ENCODE measurements at regions not wholly inside any gene's neighbourhood (a gene's known extent, or its start where the extent isn't known, plus 50 kb on each side); places are given as distances from the start of the nearest gene placed in this dataset.
"Not testable (repeated sequence)": the region's sequence is repeated elsewhere in the genome, so short reads cannot be mapped to it uniquely, and the experiment has no call there.

DNA sequence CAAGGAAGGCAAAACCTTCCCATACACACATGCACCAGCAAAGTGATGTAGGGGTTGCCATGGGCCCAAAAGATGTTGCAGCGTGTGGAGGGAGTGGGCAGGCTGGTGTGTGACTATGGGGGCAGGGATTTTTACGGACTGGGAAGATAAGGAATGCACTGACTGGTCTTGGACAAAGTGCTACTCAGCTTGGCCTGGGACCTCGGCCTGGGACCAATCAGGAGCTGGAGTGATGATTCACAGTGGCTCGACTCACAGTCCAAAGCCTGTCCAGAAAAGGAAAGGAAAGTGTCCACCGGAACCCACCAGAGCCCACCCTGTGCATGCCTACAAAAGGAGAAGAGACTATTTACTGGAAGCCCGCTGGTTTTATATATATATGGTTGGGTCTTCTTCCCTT lies 567.0 kb upstream of the GNPDA2 start:
- H3K9me3 ChIP-seq (replicated peaks; ENCODE audit: low read length), result no peaks in the 10 kb centered on the region
- no peaks in the 10 kb centered on the region for H3K36me3 ChIP-seq (ENCODE audit: insufficient read depth, low read length)
- H3K4me1 ChIP-seq (ENCODE audit: control insufficient read depth, insufficient read depth, low read length), result no peaks in the 10 kb centered on the region
- H3K4me3 ChIP-seq (ENCODE audit: low read length), result no peak overlapping the region
- no peak overlapping the region for H3K9ac ChIP-seq (ENCODE audit: low read depth, low read length)
- H3K4me2 ChIP-seq (ENCODE audit: low read length), result no peak overlapping the region
- H3K27me3 ChIP-seq (ENCODE audit: control insufficient read depth, insufficient read depth, low read length), result no peaks in the 10 kb centered on the region

DNA sequence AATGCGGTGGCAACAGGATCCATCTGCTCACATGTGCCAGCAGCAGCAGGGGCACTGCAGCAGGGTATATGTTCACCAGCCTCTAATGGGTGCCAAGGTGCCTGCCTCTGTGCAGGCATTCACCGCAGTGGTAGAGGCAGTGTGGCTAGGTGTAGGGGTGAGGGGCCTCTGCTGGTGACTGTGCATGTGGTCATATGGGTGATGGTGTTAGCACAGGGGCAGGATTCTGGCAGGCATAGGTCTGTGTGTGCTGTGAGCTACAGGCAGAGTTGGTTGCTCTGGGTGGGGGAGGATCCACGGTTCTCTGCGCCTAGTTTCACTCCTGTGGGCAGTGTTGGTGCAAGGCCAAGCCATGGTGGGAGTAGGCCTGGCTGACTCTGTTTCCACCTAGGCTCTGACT lies 566.5 kb upstream of the GNPDA2 start:
- H3K4me2 ChIP-seq (ENCODE audit: low read length), result no peak overlapping the region
- no peaks in the 10 kb centered on the region for H3K27me3 ChIP-seq (ENCODE audit: control insufficient read depth, insufficient read depth, low read length)
- H3K4me3 ChIP-seq (ENCODE audit: low read length), result no peak overlapping the region
- H3K36me3 ChIP-seq (ENCODE audit: insufficient read depth, low read length), result no peaks in the 10 kb centered on the region
- no peak overlapping the region for H3K9ac ChIP-seq (ENCODE audit: low read depth, low read length)
- H3K9me3 ChIP-seq (replicated peaks; ENCODE audit: low read length), result no peaks in the 10 kb centered on the region
- H3K4me1 ChIP-seq (ENCODE audit: control insufficient read depth, insufficient read depth, low read length), result no peaks in the 10 kb centered on the region

DNA sequence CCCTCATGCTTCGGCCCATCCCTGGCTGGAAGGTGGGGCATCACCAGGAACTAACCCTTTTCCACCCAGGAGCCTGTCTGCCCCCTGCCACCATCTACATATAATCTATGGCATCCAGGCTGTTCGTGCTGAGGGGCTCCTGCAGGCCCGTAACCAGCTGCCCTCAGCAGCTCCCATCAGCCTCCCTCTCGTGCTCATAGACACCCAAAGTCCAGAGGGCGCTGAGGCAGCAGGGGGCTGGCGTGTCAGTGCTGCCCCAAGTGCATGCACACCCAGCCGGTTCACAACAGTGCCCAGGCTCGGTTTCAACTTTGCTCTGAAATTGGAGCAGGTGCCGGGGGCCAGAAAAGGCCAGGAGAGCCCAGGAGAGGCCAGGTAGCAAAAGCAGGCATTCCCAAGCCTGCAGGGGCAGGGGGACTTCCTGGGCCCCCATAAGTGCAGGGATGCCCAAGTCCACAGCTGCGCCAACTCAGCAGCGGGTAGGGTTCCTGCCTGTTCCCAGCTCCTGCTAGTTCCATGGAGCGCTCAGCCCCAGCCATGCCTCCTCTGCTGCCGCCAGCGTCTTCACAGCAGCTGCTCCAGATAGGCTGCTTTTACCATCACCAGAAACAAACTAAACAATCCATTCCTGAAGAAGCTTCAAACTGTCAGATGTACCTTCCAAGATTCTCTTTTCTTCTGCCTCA lies 558.2 kb upstream of the GNPDA2 start:
- Histone ChIP-seq H3K4me2 (ENCODE audit: low read length) (no peak overlapping the region), H3K4me3 (ENCODE audit: low read length) (no peak overlapping the region), H3K9ac (ENCODE audit: low read depth, low read length) (no peak overlapping the region), H3K36me3 (ENCODE audit: insufficient read depth, low read length) (no peaks in the 10 kb centered on the region), H3K27me3 (ENCODE audit: control insufficient read depth, insufficient read depth, low read length) (no peaks in the 10 kb centered on the region), H3K9me3 (replicated peaks; ENCODE audit: low read length) (no peaks in the 10 kb centered on the region), H3K4me1 (ENCODE audit: control insufficient read depth, insufficient read depth, low read length) (no peaks in the 10 kb centered on the region)

DNA sequence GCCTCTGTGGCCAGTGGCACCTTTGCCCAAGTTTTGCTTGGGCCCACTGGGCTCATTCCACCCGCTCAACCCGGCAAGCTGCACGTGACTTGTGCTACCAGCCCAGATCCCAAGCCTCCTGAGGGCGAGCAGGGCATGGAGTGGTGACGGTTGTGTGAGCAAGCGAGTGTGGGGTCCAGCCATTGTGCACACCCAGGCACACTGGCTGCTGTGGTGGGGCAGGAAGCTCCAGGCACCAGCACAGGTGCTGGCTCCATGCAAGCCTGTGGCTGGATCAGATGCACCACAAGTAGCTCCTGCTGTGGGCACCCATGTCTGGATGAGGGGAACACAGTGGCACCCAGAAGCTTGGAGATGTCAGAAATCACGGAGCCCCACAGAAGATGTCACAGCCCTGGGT lies 557.0 kb upstream of the GNPDA2 start:
- H3K9me3 ChIP-seq (replicated peaks; ENCODE audit: low read length), result no peaks in the 10 kb centered on the region

DNA sequence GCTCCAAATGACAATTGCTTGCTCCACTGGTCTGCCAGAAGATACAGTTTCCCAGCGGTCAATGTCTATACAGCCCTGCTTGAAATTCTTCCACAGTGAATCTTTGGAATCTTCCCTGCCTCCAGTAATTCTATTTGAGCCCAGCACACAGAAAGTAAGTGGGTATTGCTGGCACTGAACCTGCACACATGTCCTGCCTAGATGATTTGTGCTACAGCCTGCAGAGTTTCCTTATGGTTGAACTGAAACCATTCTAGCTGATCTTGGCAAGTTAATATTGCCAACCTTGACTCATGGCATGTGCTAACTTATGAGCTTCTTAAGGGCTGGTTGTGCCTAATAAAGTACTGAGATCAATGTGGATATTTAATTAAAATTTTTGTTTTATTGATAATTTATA lies 553.8 kb upstream of the GNPDA2 start:
- H3K4me1 ChIP-seq (ENCODE audit: control insufficient read depth, insufficient read depth, low read length), result no peaks in the 10 kb centered on the region
- H3K4me3 ChIP-seq (ENCODE audit: low read length), result no peak overlapping the region
- no peaks in the 10 kb centered on the region for H3K9me3 ChIP-seq (replicated peaks; ENCODE audit: low read length)
- no peak overlapping the region for H3K9ac ChIP-seq (ENCODE audit: low read depth, low read length)
- no peak overlapping the region for H3K4me2 ChIP-seq (ENCODE audit: low read length)
- no peaks in the 10 kb centered on the region for H3K36me3 ChIP-seq (ENCODE audit: insufficient read depth, low read length)
- no peaks in the 10 kb centered on the region for H3K27me3 ChIP-seq (ENCODE audit: control insufficient read depth, insufficient read depth, low read length)

More for the DNA sequence above, 557.0 kb upstream of the GNPDA2 start:
- Histone ChIP-seq H3K4me3 (ENCODE audit: low read length) (no peak overlapping the region), H3K4me1 (ENCODE audit: control insufficient read depth, insufficient read depth, low read length) (no peaks in the 10 kb centered on the region), H3K27me3 (ENCODE audit: control insufficient read depth, insufficient read depth, low read length) (no peaks in the 10 kb centered on the region), H3K36me3 (ENCODE audit: insufficient read depth, low read length) (no peaks in the 10 kb centered on the region), H3K4me2 (ENCODE audit: low read length) (no peak overlapping the region), H3K9ac (ENCODE audit: low read depth, low read length) (no peak overlapping the region)

DNA sequence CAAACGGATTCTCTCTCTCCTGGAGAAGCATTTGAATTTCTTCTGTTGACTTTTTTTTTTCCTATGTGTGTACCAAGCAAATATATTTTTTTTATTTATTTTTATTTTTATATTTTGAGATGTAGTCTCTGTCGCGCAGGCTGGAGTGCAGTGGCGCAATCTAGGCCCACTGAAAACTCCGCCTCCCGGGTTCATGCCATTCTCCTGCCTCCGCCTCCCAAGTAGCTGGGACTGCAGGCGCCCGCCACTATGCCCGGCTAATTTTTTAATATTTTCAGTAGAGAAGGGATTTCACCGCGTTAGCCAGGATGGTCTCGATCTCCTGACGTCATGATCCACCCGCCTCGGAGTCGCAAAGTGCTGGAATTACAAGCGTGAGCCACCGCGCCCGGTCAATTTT lies 549.5 kb upstream of the GNPDA2 start:
- no peaks in the 10 kb centered on the region for H3K4me1 ChIP-seq (ENCODE audit: control insufficient read depth, insufficient read depth, low read length)
- H3K4me2 ChIP-seq (ENCODE audit: low read length), result no peak overlapping the region
- H3K4me3 ChIP-seq (ENCODE audit: low read length), result no peak overlapping the region
- no peaks in the 10 kb centered on the region for H3K27me3 ChIP-seq (ENCODE audit: control insufficient read depth, insufficient read depth, low read length)
- no peak overlapping the region for H3K9ac ChIP-seq (ENCODE audit: low read depth, low read length)
- H3K9me3 ChIP-seq (replicated peaks; ENCODE audit: low read length), result no peaks in the 10 kb centered on the region
- H3K36me3 ChIP-seq (ENCODE audit: insufficient read depth, low read length), result no peaks in the 10 kb centered on the region

DNA sequence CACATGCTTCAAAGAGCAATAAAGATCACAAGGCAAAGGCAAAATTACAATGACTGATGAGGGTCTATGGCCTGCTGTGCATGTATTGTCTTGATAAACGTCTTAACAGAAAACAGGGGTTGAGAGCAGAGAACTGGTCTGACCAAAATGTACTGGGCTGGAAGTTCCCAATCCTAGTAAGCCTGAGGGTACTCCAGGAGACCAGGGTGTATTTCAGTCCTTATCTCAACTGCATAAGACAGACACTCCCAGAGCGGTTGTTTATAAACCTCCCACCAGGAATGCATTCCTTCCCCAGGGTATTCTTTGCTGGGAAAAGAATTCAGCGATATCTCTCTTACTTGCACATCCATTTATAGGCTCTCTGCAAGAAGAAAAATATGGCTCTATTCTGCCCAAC lies 521.8 kb upstream of the GNPDA2 start:
- not testable (repeated sequence) for H3K9ac ChIP-seq (ENCODE audit: low read depth, low read length); H3K4me3 ChIP-seq (ENCODE audit: low read length); H3K9me3 ChIP-seq (replicated peaks; ENCODE audit: low read length); H3K4me1 ChIP-seq (ENCODE audit: control insufficient read depth, insufficient read depth, low read length); H3K4me2 ChIP-seq (ENCODE audit: low read length); H3K36me3 ChIP-seq (ENCODE audit: insufficient read depth, low read length); H3K27me3 ChIP-seq (ENCODE audit: control insufficient read depth, insufficient read depth, low read length)

DNA sequence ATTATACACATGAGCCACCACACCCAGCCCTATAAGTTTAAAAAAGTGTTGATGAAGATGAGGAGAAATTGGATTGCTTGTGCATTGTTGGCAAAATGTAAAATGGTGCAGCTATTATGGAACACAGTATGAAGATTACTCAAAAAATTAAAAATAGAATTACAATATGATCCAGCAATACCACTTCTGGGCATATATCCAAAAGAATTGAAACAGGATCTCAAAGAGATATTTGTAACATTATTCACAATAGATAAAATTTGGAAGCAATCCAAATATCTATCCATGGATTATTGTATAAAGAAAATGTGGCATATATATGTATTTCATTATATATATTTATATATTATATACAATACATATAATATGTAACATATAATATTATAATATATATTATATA lies 515.6 kb upstream of the GNPDA2 start:
- Histone ChIP-seq H3K36me3 (ENCODE audit: insufficient read depth, low read length) (no peaks in the 10 kb centered on the region), H3K4me2 (ENCODE audit: low read length) (no peak overlapping the region), H3K9me3 (replicated peaks; ENCODE audit: low read length) (no peaks in the 10 kb centered on the region), H3K27me3 (ENCODE audit: control insufficient read depth, insufficient read depth, low read length) (no peaks in the 10 kb centered on the region), H3K4me3 (ENCODE audit: low read length) (no peak overlapping the region), H3K9ac (ENCODE audit: low read depth, low read length) (no peak overlapping the region), H3K4me1 (ENCODE audit: control insufficient read depth, insufficient read depth, low read length) (no peaks in the 10 kb centered on the region)

DNA sequence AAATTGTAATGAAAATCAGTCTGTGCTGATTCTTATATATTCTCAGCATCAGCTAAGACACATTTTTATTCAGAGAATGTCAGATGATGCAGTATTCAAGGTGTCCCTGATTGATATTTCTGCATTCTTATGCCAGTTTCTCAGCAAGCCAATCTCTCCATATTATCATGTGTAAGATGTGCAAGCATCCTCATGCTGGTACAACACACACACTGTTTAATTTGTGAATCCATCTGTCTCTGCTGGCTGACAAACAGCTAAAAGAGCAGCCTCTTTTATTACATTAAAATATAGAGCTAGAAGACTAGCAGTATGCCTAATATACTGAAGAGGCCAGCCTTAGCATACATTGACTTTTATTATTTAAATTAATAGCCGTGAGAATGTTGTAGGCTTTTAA lies 502.9 kb upstream of the GNPDA2 start:
- no peaks in the 10 kb centered on the region for H3K4me1 ChIP-seq (ENCODE audit: control insufficient read depth, insufficient read depth, low read length)
- H3K4me2 ChIP-seq (ENCODE audit: low read length), result no peak overlapping the region
- no peaks in the 10 kb centered on the region for H3K36me3 ChIP-seq (ENCODE audit: insufficient read depth, low read length)
- H3K9ac ChIP-seq (ENCODE audit: low read depth, low read length), result no peak overlapping the region
- H3K9me3 ChIP-seq (replicated peaks; ENCODE audit: low read length), result no peaks in the 10 kb centered on the region
- no peak overlapping the region for H3K4me3 ChIP-seq (ENCODE audit: low read length)
- no peaks in the 10 kb centered on the region for H3K27me3 ChIP-seq (ENCODE audit: control insufficient read depth, insufficient read depth, low read length)

DNA sequence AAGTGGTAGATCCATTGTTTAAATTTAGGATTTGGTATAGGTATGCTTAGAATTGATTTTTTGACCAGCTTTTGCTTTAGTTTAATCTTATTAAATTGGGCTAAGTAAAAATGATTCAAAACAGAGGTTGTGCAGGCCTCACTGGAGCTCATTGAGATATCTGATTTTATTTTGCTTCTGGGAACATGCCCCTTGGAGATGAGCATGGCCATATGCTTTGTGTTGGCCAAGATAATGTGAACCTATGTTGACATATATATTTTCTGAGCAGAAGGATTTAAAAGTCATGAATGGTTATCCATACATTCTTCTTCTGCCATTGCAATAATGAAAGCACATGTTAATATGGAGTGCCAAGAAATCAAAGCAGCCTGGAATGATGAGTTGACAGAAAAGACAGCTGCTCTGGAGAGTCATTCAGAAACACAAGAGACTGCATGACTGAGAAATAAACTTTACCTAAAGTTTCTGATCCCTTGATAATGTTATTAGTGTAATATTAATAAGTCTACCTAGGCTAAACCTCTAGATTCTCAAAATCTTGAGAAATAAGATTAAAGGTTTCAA lies 489.7 kb upstream of the GNPDA2 start:
- H3K9me3 ChIP-seq (replicated peaks; ENCODE audit: low read length), result no peaks in the 10 kb centered on the region
- H3K36me3 ChIP-seq (ENCODE audit: insufficient read depth, low read length), result no peaks in the 10 kb centered on the region
- H3K27me3 ChIP-seq (ENCODE audit: control insufficient read depth, insufficient read depth, low read length), result no peaks in the 10 kb centered on the region
- H3K4me2 ChIP-seq (ENCODE audit: low read length), result no peak overlapping the region
- H3K4me3 ChIP-seq (ENCODE audit: low read length), result no peak overlapping the region
- H3K4me1 ChIP-seq (ENCODE audit: control insufficient read depth, insufficient read depth, low read length), result no peaks in the 10 kb centered on the region
- no peak overlapping the region for H3K9ac ChIP-seq (ENCODE audit: low read depth, low read length)

DNA sequence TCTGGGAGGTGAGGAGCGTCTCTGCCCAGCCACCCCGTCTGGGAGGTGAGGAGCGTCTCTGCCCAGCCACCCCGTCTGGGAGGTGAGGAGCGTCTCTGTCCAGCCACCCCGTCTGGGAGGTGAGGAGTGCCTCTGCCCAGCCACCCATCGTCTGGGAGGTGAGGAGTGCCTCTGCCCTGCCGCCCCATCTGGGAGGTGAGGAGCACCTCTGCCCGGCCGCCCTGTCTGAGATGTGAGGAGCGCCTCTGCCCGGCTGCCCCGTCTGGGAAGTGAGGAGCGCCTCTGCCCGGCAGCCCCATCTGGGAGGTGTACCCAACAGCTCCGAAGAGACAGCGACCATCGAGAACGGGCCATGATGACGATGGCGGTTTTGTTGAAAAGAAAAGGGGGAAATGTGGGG lies 482.1 kb upstream of the GNPDA2 start:
- not testable (repeated sequence) for H3K27me3 ChIP-seq (ENCODE audit: control insufficient read depth, insufficient read depth, low read length); H3K4me3 ChIP-seq (ENCODE audit: low read length); H3K9me3 ChIP-seq (replicated peaks; ENCODE audit: low read length); H3K4me1 ChIP-seq (ENCODE audit: control insufficient read depth, insufficient read depth, low read length); H3K36me3 ChIP-seq (ENCODE audit: insufficient read depth, low read length); H3K4me2 ChIP-seq (ENCODE audit: low read length); H3K9ac ChIP-seq (ENCODE audit: low read depth, low read length)

DNA sequence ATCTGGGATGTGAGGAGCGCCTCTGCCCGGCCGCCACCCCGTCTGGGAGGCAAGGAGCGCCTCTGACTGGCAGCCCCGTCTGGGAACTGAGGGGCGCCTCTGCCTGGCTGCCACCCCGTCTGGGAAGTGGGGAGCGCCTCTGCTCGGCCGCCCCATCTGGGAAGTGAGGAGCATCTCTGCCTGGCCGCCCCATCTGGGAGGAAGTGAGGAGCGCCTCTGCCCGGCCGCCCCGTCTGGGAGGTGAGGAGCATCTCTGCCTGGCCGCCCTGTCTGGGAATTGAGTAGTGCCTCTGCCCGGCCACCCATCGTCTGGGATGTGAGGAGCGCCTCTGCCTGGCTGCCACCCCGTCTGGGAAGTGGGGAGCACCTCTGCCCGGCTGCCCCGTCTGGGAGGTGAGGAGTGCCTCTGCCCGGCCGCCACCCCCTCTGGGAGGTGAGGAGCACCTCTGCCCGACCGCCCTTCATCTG lies 481.5 kb upstream of the GNPDA2 start:
- not testable (repeated sequence) for H3K36me3 ChIP-seq (ENCODE audit: insufficient read depth, low read length); H3K4me2 ChIP-seq (ENCODE audit: low read length); H3K4me1 ChIP-seq (ENCODE audit: control insufficient read depth, insufficient read depth, low read length); H3K27me3 ChIP-seq (ENCODE audit: control insufficient read depth, insufficient read depth, low read length); H3K9ac ChIP-seq (ENCODE audit: low read depth, low read length); H3K4me3 ChIP-seq (ENCODE audit: low read length); H3K9me3 ChIP-seq (replicated peaks; ENCODE audit: low read length)

All from skeletal muscle satellite cell (primary cell).